HG03175 (cell line): ENCODE measurements at regions not wholly inside any gene's neighbourhood (a gene's known extent, or its start where the extent isn't known, plus 50 kb on each side); places are given as distances from the start of the nearest gene placed in this dataset.

Experiments
- ATAC-seq: cut with Tn5 transposase; IDR thresholded peaks from one replicate; pipeline ENCODE4 v1.9.1; 2021; ENCODE audit warnings: mild to moderate bottlenecking, moderate library complexity; ENCODE audit not compliant: unreplicated experiment

DNA sequence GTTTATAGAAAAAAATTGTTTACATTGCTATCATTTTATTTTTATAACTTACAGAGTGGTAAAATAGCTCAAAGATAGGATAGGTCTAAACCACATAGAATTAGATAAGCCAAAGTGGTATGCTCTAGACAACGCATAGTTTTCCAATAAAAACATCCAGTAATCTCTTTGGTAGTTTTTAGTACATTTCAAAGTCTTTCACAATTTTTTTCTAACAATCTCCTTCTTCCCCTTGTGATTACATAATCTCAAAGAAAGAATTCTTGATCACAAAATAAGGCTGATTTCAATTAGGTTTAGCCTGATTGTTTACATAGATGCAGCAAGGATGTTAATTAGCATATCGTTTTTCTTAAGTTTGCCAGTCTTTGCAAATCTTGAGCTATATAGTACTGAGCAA, 460.0 kb downstream of the FUT8 start:
- ATAC-seq = no peak

DNA sequence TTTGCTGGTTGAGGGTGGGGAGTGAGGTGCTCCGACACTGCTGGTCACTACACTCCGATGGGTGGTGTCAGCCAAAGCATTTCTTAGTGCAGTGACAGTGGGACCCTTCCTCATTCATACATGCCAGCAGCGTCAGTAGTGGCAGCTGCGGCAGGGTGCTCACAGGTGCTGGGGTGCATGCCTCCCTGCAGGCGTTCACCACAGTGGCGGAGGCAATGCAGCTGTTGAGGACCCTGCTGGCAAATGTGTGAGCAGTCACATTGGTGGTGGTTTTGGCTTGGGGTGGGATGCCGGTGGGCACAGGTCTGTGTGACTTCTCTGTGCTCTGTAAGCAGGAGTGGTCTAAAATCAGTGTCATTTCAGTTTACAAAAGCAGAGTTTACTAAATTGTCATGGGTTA, 464.6 kb downstream of the FUT8 start:
- no peak for ATAC-seq

DNA sequence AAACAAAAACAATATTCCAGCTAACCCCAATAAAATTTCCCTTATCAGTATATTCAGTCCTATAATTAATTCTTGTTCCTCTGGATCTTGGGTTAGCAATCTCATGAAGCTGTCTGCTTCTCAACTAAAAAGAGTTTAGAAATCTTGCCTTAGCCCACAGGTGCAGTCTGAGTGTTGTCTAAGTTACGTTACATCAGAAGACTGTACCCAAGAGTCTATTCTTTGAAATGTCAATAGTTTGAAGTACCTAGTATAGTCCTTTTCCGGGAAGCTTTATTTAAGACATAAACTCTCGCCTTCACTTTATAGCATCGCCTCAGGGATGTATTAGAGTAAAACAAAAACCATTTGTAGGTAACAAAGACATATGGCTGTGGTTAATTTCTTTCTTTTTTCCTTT, 465.1 kb downstream of the FUT8 start:
- ATAC-seq = no peak

DNA sequence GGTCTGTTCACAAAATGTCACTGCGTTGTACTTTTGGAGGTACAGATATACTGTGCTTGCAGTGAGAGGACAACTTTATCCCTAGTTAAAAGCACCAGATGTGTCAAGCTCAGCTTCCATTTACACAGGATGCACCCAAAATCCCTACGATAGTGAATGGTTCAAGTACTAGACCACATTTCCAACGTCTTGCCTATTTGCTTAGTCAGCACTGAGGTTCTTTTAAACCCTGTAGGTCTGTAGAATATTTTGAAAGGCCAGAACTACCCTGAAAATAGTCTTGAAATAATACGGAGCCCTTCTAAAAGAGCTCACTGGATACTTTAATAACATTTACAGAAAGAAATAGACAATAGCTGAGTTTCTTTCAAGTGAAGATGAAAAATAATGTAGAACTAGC, 466.1 kb downstream of the FUT8 start:
- no peak for ATAC-seq

DNA sequence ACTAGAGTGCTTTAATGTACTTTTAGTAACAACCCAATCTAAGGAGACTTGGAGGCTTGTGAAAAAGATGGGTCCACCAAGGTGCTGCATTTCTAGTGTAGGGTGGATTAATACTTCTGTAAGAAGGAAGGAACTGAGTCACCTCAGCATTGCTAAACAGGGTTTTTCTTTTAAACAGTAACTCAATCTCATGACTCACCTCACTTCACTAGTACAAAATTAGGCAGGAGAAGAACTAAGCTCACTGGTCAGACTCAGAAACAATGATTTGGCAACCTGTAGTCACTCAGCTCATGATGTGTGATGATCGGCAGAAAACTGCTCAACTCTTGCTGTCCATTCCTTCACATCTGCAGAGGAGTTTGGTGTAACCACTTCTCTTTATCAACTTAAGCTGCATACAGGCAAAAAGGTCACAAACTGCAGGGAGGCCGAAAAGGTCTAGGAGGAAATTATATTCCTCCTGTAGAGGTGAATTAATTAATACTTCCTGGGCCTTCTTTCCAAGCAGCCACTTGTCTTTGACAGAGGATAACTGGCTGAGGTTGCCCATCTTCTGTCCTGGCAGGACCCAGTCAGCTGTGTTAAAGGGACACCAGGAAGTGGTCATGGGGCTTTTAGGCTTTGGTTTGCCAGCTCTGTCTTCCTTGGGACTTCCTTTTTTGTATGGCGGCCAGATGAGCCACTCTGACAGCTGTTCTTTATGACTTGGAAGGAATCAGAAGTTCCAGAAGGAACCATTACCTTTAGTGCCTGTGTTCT, 466.9 kb downstream of the FUT8 start:
- no peak for ATAC-seq

DNA sequence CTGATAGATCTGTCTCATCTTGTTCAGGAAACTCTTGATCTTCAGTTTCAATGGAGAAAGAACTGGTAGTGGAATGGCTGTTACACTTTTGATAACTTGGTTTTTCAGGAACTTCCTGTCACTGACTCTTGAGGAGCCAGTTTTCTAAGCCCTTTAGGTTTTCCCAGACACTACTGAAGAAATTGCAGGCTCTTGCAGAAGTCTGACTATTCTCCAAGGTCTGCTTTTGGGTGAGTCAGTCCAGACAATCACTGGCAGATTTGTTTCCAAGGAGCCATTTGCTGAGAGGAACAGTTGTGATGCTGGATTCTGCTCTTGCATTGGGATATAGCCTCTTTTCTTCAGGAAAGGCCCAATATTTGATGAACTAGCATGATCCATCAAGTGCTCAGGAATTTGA, 468.0 kb downstream of the FUT8 start:
- no peak for ATAC-seq

DNA sequence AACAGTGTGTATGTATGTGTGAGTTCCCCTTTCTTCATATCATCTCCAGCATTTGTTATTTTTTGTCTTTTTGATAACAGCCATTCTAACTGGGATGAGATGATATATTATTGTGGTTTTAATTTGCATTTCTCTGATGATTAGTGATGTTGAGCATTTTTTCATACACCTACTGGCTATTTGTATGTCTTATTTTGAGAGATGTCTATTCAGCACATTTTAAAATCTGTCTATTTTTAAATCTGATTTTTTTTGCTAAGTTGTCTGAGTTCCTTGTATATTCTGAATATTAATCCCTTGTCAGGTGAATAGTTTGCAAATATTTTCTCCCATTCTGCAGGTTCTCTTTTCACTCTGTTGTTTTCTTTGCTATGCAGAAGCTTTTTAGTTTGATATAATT, 469.1 kb downstream of the FUT8 start:
- ATAC-seq = no peak

DNA sequence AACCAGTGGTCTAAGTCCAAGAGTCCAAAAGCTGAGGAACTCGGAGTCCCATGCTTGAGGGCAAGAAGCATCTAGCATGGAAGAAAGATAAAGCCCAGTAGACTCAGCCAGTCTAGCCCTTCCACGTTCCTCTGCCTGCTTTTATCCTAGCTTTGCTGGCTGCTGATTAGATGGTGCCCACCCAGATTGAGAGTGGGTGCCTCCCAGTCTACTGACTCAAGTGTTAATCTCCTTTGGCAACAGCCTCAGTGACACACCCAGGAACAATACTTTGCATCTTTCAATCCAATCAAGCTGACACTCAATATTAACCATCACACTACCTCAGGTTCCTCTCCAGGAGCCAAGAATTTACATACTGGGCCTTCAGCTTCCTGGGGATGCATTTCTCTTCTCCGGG, 476.1 kb downstream of the FUT8 start:
- no peak for ATAC-seq

DNA sequence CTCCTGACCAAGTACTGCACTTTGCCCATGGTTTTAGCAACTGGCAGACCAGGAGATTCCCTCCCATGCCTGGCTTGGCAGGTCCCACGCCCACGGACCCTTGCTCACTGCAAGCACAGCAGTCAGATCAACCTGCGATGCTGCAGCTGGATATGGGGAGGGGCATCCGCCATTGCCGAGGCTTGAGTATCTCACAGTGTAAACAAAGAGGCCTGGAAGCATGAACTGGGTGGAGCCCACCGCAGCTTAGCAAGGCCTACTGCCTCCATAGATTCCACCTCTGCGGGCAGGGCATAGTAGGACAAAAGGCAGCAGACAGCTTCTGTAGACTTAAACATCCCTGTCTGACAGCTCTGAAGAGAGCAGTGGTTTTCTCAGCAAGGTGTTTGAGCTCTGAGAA, 479.8 kb downstream of the FUT8 start:
- no peak for ATAC-seq

DNA sequence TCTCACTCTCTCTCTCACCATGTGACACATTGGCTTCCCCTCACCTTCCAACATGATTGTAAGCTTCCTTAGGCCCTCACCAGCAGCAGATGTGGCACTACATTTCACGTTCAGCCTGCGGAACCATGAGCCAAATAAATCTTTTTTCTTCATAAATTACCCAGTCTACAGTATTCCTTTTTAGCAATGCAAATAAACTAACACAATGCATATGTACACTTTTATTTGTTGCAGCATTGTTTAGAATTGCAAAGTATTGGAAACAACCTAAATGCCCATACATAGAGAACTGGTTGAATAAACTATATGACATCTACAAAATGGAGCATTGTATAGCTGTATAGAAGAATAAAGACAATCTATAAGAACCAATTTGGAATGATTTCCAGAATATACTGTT, 487.6 kb downstream of the FUT8 start:
- no peak for ATAC-seq

DNA sequence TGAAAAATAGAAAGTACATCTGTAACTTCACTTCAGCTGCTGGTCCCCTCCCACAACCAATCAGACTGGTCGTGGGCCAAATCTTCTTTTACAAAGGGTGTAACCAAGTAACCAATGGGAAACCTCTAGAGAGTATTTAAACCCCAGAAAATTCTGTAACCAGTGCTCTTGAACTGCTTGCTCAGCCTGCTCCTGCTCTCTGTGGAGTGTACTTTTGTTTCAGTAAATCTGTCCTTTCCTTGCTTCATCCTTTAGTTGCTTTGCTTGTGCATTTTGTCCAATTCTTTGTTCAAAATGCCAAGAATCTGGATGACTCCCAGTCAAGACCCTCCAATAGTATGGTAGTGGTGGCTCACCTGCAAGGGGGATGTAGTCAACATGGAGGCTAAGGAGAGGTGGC, 489.1 kb downstream of the FUT8 start:
- no peak for ATAC-seq

DNA sequence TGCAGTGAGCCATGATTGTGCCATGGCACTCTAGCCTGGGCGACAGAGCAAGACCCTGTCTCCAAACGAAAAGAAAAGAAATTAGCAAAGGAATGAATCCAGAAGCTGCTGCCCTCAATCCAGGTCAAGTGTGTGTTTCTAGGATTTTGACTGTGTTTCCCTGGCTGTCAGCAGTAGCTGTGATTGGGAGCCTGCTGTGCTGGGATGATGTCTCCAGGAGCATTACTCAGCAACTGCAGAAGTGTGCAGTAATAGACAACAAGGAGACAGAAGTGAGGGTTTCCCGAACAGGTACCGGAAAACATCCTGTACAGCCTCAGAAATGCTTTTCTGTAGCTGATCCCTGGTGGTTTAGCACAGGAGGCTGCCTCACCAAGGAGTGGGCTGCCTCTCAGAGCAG, 492.5 kb downstream of the FUT8 start:
- ATAC-seq = no peak

DNA sequence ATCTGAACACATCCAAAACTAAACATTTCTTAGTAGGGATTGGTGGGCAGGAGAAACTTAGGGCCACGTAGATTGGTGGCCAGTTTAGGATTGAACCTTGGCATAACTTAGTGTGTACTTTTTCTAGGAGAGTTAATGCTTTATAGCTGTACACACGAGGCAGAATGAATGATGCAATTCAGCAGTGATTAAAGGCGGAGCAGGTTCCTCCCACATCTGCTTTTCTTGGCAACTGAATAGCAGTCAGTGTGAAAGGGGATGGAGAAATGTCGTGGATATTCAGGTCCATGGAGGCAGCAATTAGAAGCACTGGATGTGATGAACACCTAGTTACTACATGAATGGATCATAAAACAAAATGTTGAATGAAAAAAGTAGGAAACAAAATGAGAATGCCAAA, 493.8 kb downstream of the FUT8 start:
- no peak for ATAC-seq

DNA sequence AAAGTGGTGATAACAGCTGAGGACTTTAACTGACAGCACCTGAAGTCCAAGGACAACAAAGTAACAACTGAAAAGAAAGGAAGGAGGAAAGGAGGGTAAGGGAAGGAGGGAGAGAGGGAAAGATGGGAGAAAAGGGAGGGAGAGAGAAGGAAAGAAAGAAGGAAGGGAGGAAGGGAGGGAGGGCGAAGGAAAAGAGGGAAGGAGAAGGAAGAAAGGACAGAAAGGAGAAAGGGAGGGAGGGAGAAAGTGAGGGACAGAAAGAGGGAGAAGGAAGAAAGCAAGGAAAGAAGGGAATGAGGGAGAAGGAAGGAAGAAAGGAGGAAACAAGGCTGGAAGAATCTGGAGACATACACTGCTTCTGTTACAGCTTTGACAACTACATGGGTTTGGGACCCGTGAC, 494.4 kb downstream of the FUT8 start:
- no peak for ATAC-seq

DNA sequence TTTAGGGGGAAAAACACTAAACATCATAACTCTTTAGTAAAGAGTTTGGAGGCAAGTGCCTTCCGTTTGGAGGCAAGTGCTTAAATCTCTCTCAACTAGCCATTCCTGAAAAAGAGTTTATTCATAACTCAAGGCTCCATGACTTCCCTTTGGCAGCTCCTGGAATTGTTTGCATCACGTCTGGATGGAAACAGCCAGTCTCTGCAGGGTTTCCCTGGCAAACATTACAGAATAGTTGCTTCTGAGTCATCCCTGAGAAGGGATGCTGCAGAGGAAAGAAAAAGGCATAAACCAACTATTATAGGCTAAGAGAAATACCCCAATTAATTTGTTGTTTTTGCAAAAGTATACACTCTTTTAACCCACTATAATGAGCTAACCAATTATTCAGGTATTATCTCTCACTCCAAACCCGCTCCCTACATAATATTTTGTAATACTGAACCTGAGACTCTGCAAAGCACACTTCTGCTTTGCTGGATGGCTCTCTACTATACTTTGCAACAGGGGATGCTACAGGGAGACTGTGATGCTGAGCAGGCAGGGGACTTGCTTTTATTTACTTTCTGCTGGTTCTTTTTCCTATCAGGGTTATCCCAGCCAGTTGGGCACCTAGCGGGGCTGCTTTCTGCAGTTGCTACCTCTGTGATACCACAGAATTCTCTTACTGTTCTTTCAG, 497.7 kb downstream of the FUT8 start:
- ATAC-seq = no peak

DNA sequence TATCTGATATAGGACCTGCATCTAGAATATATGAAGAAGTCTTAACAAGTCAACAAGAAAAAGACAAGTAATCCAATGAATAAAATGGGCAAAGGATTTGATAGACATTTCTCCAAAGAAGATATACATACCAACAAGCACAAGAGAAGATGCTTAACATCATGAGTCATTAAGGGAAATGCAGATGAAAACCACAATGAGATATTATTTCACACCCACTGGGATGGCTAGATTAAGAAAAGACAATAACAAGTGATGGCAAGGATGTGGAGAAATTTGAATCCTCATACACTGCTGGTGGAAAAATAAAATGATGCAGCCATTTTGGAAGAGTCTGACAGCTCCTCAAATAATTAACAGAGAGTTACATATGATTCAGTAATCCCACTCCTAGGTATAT, 502.6 kb downstream of the FUT8 start:
- ATAC-seq = no peak

DNA sequence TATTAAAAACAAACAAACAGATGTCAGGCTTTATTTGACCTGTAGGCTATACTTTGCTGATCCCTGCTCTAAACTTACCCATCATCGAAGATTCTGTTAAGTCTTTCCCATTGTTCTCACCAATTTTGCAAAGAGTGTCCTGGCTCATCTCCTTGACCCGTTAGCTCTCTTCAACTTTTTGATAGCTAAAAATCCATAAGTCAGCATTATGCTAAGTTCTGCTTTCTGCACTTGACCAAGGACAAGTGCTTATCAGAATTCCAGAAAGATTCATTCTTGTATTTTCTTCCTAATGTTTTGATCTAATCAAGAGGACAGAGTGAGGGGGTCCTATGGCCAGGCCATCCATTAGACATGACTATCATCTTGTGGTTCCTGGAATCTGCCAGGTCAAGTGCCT, 503.5 kb downstream of the FUT8 start:
- ATAC-seq = no peak

DNA sequence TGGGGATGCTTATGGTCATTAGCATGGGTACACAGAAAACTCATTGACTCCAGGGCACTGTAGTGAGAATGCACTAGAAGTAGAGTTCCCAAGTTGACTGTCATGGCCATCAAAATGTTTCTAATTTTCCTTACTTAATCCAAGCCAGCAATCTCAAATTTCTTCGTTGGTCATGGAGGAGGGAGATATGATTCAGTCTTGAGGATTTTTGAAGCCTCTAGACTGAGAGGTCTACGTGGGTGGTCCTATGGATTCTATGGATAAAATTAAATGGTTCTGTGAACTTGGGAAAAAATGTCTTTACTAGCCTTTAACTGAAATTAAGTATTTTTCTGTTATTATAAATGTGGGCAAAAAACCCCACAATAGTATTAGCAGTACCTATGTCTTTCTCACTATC, 508.5 kb downstream of the FUT8 start:
- no peak for ATAC-seq

DNA sequence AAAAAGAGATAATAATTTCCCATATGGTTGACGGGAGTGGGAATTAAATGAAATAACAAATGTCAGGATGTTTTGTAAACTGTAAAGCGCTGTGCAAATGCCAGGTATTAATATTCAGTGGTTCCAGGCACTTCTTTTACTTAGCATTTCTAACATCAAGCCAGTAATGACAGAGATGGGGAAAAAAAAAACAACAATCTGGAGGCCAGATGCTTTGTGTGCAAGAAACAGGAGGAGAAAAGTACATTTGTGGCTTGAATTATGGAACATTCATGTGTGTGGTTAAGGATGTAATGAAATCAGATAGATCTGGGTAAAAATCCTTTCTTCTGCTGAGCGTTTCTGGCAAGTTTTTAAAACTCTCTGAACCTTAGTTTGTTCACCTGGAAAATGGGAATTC, 509.6 kb downstream of the FUT8 start:
- no peak for ATAC-seq

DNA sequence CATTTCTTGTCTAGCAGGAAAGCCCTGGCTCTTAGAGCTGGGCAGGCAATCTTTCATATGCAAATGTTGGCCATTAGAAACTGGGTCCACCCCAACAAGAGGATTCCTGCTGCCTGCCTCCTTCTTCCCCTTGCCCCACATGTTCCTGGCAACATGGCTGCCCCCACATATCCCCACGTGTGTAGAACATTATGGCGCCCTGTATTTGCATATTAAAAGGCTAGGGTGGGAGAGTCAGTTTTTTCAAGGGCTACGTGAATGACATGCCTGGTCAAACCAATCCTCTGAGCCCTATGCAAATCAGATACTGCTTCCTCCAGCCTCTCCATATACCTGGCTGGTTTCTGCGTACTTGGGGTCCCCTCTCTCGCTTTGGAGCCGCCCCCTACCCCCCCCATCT, 514.0 kb downstream of the FUT8 start:
- no peak for ATAC-seq

DNA sequence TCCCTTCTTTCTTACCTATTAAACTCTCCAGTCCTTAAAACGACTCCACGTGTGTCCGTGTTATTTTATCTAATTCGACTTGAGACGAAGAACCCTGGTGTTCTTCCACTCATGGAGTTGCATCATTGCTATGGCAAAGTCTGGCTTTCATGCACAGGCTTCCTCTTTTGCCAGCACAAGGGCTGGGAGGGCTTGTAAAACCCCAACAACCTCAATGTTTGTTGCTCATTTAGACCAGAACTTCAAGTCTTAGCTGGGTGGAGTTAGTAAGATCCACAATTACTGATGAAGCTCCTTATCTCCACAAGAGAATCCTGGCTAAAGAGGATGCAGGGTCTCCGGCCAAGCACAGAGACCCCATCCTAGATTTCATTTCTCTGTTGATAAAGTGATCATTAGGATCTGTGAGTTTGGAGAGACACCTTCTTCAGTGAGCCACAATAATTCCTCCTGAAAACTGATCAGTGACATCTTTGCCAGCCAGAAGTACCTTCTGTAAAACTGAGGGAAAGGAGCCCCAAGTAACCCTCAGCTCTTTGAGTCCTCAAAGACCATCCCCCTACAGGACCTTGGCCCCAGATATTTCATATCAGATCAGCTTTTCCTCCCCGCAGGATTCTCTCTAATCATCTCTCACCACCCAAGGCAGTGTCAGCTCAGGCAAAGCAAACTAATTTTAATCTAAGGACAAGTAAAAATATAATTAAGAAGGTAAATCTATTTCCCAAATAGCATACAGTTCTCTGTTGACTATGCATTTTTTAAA, 514.6 kb downstream of the FUT8 start:
- ATAC-seq = no peak

DNA sequence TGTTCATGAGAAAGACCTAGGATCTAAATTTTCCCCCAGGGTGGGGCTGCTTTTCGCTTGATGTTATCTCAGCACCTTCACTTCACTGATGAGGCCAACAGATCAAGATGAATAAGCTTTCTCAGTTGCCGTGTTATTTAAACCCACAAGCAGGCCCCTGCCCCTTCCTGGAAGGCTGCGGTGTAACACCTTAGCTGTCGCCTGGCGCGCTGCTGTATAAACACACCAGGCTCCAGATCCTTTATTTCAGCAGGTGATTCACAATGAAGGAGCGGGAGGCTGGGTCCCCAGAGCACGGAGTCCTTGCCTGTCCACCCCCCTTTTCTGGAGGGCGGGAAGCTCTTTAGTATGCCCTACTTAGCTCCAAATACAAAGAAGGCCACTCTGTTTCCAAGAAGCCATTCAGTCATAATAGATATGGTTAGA, 515.4 kb downstream of the FUT8 start:
- ATAC-seq = no peak
